H1 (cell line): ENCODE measurements at regions not wholly inside any gene's neighbourhood (a gene's known extent, or its start where the extent isn't known, plus 50 kb on each side); places are given as distances from the start of the nearest gene placed in this dataset.

ENCODE experiments used
- CTCF ChIA-PET: fragments of 300-600 bp; sonication (Branson Sonifier 250); formaldehyde crosslinking; loops from one replicate; lab custom pipeline; 2021; ENCODE audit not compliant: partially characterized antibody; lab: Charles Lee
- POLR2A ChIA-PET: fragments of 300-600 bp; sonication (Branson Sonifier 250); formaldehyde crosslinking; loops from one replicate; lab custom pipeline; 2021; ENCODE audit warnings: inconsistent platforms; ENCODE audit not compliant: partially characterized antibody; lab: Charles Lee
- DNase-seq, 2 experiments: peaks; one replicate each; pipeline versions ENCODE4 v3.0.0 to v3.0.0-alpha.2; 2010 to 2022; ENCODE audit warnings: low spot score in 2 of 2, low read depth in 1 of 2, mixed read lengths in 1 of 2
- FAIRE-seq: peaks from 2 replicates; lab custom pipeline; 2011; peaks lifted over from hg19 to GRCh38; lab: Jason Lieb, UNC
- H2AFZ ChIP-seq: 2 replicates; pipeline ENCODE4 v1.8.1; 2012; ENCODE audit warnings: low read length, inconsistent platforms
- H2AK5ac ChIP-seq: 2 replicates; pipeline ENCODE4 v1.6.1; 2013; ENCODE audit warnings: low read depth, low read length
- H2BK120ac ChIP-seq: replicated peaks from 2 replicates; pipeline ENCODE3; 2013; ENCODE audit warnings: low read depth, low read length, inconsistent platforms
- H2BK12ac ChIP-seq: 2 replicates; pipeline ENCODE4 v1.6.1; 2013; ENCODE audit warnings: low read depth, low read length
- H2BK15ac ChIP-seq: 2 replicates; pipeline ENCODE4 v1.6.1; 2013; ENCODE audit warnings: low read length
- H2BK20ac ChIP-seq: 2 replicates; pipeline ENCODE4 v1.6.1; 2013; ENCODE audit warnings: low read length
- H2BK5ac ChIP-seq: 2 replicates; pipeline ENCODE4 v1.6.1; 2013; ENCODE audit warnings: low read depth, low read length
- H3K14ac ChIP-seq: 2 replicates; pipeline ENCODE4 v1.6.1; 2013; ENCODE audit warnings: inconsistent platforms; ENCODE audit not compliant: insufficient read length
- H3K18ac ChIP-seq: 2 replicates; pipeline ENCODE4 v1.6.1; 2013; ENCODE audit warnings: low read length; ENCODE audit errors: extremely low read depth
- H3K23ac ChIP-seq: 2 replicates; pipeline ENCODE4 v1.6.1; 2013; ENCODE audit warnings: inconsistent platforms; ENCODE audit not compliant: insufficient read length
- H3K23me2 ChIP-seq: 2 replicates; pipeline ENCODE4 v1.6.1; 2013; ENCODE audit warnings: low read depth, low read length
- H3K27ac ChIP-seq: 2 replicates; pipeline ENCODE4 v1.6.1; 2011; ENCODE audit warnings: low read depth, low read length, inconsistent platforms
- H3K27me3 ChIP-seq, 4 experiments: replicated peaks in 1 of 4; 1 replicate in 1 of 4; 2 replicates in 3 of 4; pipeline versions ENCODE4 v1.6.1 to v1.8.1; 2011 to 2013; ENCODE audit warnings: low read length in 3 of 4, mild to moderate bottlenecking in 3 of 4, inconsistent platforms in 2 of 4, mixed read lengths in 2 of 4, moderate library complexity in 1 of 4; ENCODE audit not compliant: control insufficient read depth in 3 of 4, insufficient read depth in 3 of 4; ENCODE audit errors: extremely low read depth in 1 of 4
- H3K36me3 ChIP-seq, 4 experiments: 2 replicates each; pipeline versions ENCODE4 v1.6.1 to v1.8.1; 2011 to 2013; ENCODE audit warnings: mild to moderate bottlenecking in 4 of 4, low read length in 3 of 4, moderate library complexity in 2 of 4, control low read depth in 1 of 4, inconsistent platforms in 1 of 4; ENCODE audit not compliant: insufficient read depth in 4 of 4, control insufficient read depth in 2 of 4
- H3K4ac ChIP-seq: replicated peaks from 2 replicates; pipeline ENCODE3; 2013; ENCODE audit warnings: low read length, low read depth, mixed read lengths, inconsistent platforms; ENCODE audit not compliant: insufficient read length
- H3K4me1 ChIP-seq, 4 experiments: replicated peaks in 1 of 4; 1 replicate in 1 of 4; 2 replicates in 3 of 4; pipeline versions ENCODE4 v1.6.1 to v1.8.1; 2011 to 2013; ENCODE audit warnings: low read length in 3 of 4, inconsistent platforms in 2 of 4, mixed read lengths in 1 of 4; ENCODE audit not compliant: insufficient read depth in 4 of 4, control insufficient read depth in 3 of 4
- H3K4me2 ChIP-seq, 2 experiments: 2 replicates each; pipeline versions ENCODE4 v1.6.1 to v1.8.1; 2011 to 2013; ENCODE audit warnings: low read depth in 2 of 2, low read length in 2 of 2, control low read depth in 1 of 2, inconsistent platforms in 1 of 2, mild to moderate bottlenecking in 1 of 2; ENCODE audit not compliant: insufficient read depth in 1 of 2
- H3K4me3 ChIP-seq, 4 experiments: fragments of 200-600, 300-600 bp in 1 of 4; sonication (generic), shearing (Covaris generic), sonication (Bioruptor Twin) in 1 of 4; 2 replicates each; pipeline versions ENCODE4 v1.5.1 to v1.8.1; 2011 to 2016; ENCODE audit warnings: low read length in 4 of 4, low read depth in 3 of 4, control low read depth in 2 of 4, inconsistent platforms in 2 of 4, mild to moderate bottlenecking in 2 of 4, mixed read lengths in 1 of 4, moderate library complexity in 1 of 4; ENCODE audit not compliant: insufficient read depth in 2 of 4; ENCODE audit errors: extremely low read depth in 1 of 4
- H3K56ac ChIP-seq: replicated peaks from 2 replicates; pipeline ENCODE3; 2013; ENCODE audit warnings: low read depth, mild to moderate bottlenecking, mixed read lengths, low read length, inconsistent platforms; ENCODE audit not compliant: insufficient read length
- H3K79me1 ChIP-seq: 2 replicates; pipeline ENCODE4 v1.6.1; 2013; ENCODE audit warnings: low read depth, low read length, control low read depth
- H3K79me2 ChIP-seq, 2 experiments: 2 replicates each; pipeline versions ENCODE4 v1.6.1 to v1.8.1; 2012 to 2013; ENCODE audit warnings: low read length in 2 of 2, mild to moderate bottlenecking in 2 of 2, inconsistent platforms in 1 of 2; ENCODE audit not compliant: insufficient read depth in 2 of 2, control insufficient read depth in 1 of 2
- H3K9ac ChIP-seq, 4 experiments: replicated peaks in 1 of 4; 1 replicate in 1 of 4; 2 replicates in 3 of 4; pipeline versions ENCODE4 v1.6.1 to v1.8.1; 2011 to 2013; ENCODE audit warnings: low read depth in 3 of 4, low read length in 3 of 4, control low read depth in 2 of 4, mild to moderate bottlenecking in 2 of 4, moderate library complexity in 2 of 4, inconsistent platforms in 1 of 4; ENCODE audit errors: extremely low read depth in 1 of 4
- H3K9me3 ChIP-seq, 2 experiments: 2 replicates each; pipeline versions ENCODE4 v1.6.1 to v1.8.1; 2012 to 2013; ENCODE audit warnings: mild to moderate bottlenecking in 2 of 2, moderate library complexity in 2 of 2, control low read depth in 1 of 2, inconsistent platforms in 1 of 2, low read depth in 1 of 2, low read length in 1 of 2, mixed read lengths in 1 of 2; ENCODE audit not compliant: insufficient read depth in 2 of 2
- H4K20me1 ChIP-seq, 2 experiments: replicated peaks in 1 of 2; 2 replicates each; pipeline versions ENCODE3 to v1.8.1; 2011 to 2013; ENCODE audit warnings: inconsistent platforms in 2 of 2, low read length in 2 of 2, mild to moderate bottlenecking in 1 of 2; ENCODE audit not compliant: insufficient read depth in 2 of 2, control insufficient read depth in 1 of 2
- H4K5ac ChIP-seq: 2 replicates; pipeline ENCODE4 v1.6.1; 2013; ENCODE audit warnings: low read length, low read depth, mixed read lengths, inconsistent platforms; ENCODE audit not compliant: insufficient read length
- H4K8ac ChIP-seq: 2 replicates; pipeline ENCODE4 v1.8.0; 2013; ENCODE audit warnings: mild to moderate bottlenecking, moderate library complexity, low read length, inconsistent platforms; ENCODE audit not compliant: insufficient read depth; ENCODE audit errors: extremely low read depth
- H4K91ac ChIP-seq: replicated peaks from 2 replicates; pipeline ENCODE3; 2013; ENCODE audit warnings: low read length, mixed read lengths, inconsistent platforms; ENCODE audit not compliant: insufficient read length
- E2F6 ChIP-seq: IDR thresholded peaks from 2 replicates; pipeline ENCODE4 v1.6.1; 2012; ENCODE audit warnings: inconsistent platforms
- POLR2AphosphoS5 ChIP-seq: IDR thresholded peaks from 2 replicates; pipeline ENCODE4 v1.6.1; 2011; ENCODE audit warnings: low read depth, low read length
- RAD21 ChIP-seq, 2 experiments: IDR thresholded peaks in 1 of 2; conservative IDR thresholded peaks in 1 of 2; 2 replicates each; pipeline ENCODE4 v1.6.1; 2011; ENCODE audit warnings: low read depth in 2 of 2, low read length in 2 of 2, improper control_type of control experiment in 1 of 2, inconsistent platforms in 1 of 2, mild to moderate bottlenecking in 1 of 2, moderate library complexity in 1 of 2
- SAP30 ChIP-seq: fragments of 300-600 bp; sonication (generic); IDR thresholded peaks from 2 replicates; pipeline ENCODE4 v1.7.1; 2012; ENCODE audit warnings: low read length, moderate library complexity, mild to moderate bottlenecking, inconsistent platforms; ENCODE audit not compliant: insufficient read depth, insufficient replicate concordance
- SUZ12 ChIP-seq: fragments of 200-600 bp; sonication (generic); IDR thresholded peaks from 2 replicates; pipeline ENCODE4 v1.6.1; 2012; ENCODE audit warnings: mild to moderate bottlenecking, inconsistent platforms, low read length, moderate library complexity, mixed read lengths
- WGBS, 2 experiments: shearing (Covaris generic) in 1 of 2; methylation state at CpG; one replicate each; pipeline versions ENCODE4 v1.1.6 to v1.1.7; 2013 to 2015; ENCODE audit warnings: low lambda C conversion rate in 2 of 2, mixed read lengths in 2 of 2, inconsistent platforms in 1 of 2, low coverage in 1 of 2, missing lambda C conversion rate in 1 of 2; ENCODE audit not compliant: insufficient replicate concordance in 2 of 2, insufficient coverage in 1 of 2, insufficient read length in 1 of 2; ENCODE audit errors: extremely low coverage in 1 of 2, missing lambda C conversion rate in 1 of 2; 5-methylcytosine and 5-hydroxymethylcytosine counted together

- Histone ChIP-seq H3K14ac (no peak overlapping the region), H3K36me3 (no peaks in the 10 kb centered on the region), H3K79me2 (no peaks in the 10 kb centered on the region), H2BK12ac (no peak overlapping the region), H2BK20ac (no peak overlapping the region), H2BK5ac (no peak overlapping the region), H2BK15ac (no peak overlapping the region), H3K23me2 (peaks cover 6% of the 10 kb centered on the region; the same call in 1 of the 2 replicates), H4K91ac (no peak overlapping the region), H3K4me3 (no peak overlapping the region), H2BK120ac (no peak overlapping the region), H4K20me1 (no peaks in the 10 kb centered on the region), H3K23ac (no peak overlapping the region), H3K27me3 (peaks cover 0 to 16% (median 9%) of the 10 kb centered on the region in 4 experiments; a peak in 5 of 7 replicates), H4K5ac (no peak overlapping the region), H3K18ac (no peak overlapping the region), H2AFZ (no peak overlapping the region), H4K8ac (no peak overlapping the region), H3K9me3 (no peaks in the 10 kb centered on the region), H3K79me1 (no peaks in the 10 kb centered on the region), H3K56ac (no peak overlapping the region), H3K4me2 (no peak overlapping the region), H3K27ac (no peak overlapping the region), H3K4me1 (peaks cover 0 to 9% (median 3%) of the 10 kb centered on the region in 4 experiments; a peak in 6 of 7 replicates), H2AK5ac (no peak overlapping the region), H3K4ac (no peak overlapping the region), H3K9ac (no peak overlapping the region)
- CTCF ChIA-PET = interaction anchor here (1.1 to 1.2 kb wide), 2 partner anchors 10 to 32 kb away, joined by 3 read pairs; no protein-coding TSS in a partner anchor
- TF ChIP-seq E2F6 (no peak), SUZ12 (no peak), POLR2AphosphoS5 (no peak), SAP30 (no peak), RAD21 (IDR thresholded peaks at IDR 0.05 in 1 of 2, conservative IDR thresholded peaks at IDR 0.05 in 1 of 2; ENCODE audit: low read depth in 2 of 2, low read length in 2 of 2) (no peak)
- no peak for DNase-seq
- no peak for FAIRE-seq
- WGBS, 2 experiments = 79% methylated on average over 1 of the region's 1 CpG; no CpG with 5 or more reads in 1 of the 2 experiments
- POLR2A ChIA-PET = no interaction called here
Observed at GRCh38 chr2:62568074-62568473, 62.1 kb upstream of the TMEM17 start.
